ACC112 (cell line): ENCODE measurements at regions not wholly inside any gene's neighbourhood (a gene's known extent, or its start where the extent isn't known, plus 50 kb on each side); places are given as distances from the start of the nearest gene placed in this dataset.

Experiments
- H2AFZ ChIP-seq: fragments of 200-600 bp; sonication (generic); one replicate; pipeline ENCODE4 v1.6.0; 2017; ENCODE audit warnings: antibody characterized with exemption, low read length; ENCODE audit not compliant: unreplicated experiment
- H3K27ac ChIP-seq: fragments of 200-600 bp; sonication (generic); 2 replicates; pipeline ENCODE4 v1.5.1; 2014; ENCODE audit warnings: low read depth, mild to moderate bottlenecking, antibody characterized with exemption, low read length, moderate library complexity
- H3K27me3 ChIP-seq: fragments of 200-600 bp; sonication (generic); 2 replicates; pipeline ENCODE4 v1.6.1; 2014; ENCODE audit warnings: mild to moderate bottlenecking, antibody characterized with exemption, low read length, moderate library complexity, mixed read lengths; ENCODE audit not compliant: insufficient read depth
- H3K36me3 ChIP-seq: fragments of 200-600 bp; sonication (generic); 2 replicates; pipeline ENCODE4 v1.6.1; 2016; ENCODE audit warnings: mild to moderate bottlenecking, antibody characterized with exemption, low read length, moderate library complexity, mixed read lengths; ENCODE audit not compliant: insufficient read depth
- H3K4me1 ChIP-seq: fragments of 200-600 bp; sonication (generic); one replicate; pipeline ENCODE4 v1.6.1; 2016; ENCODE audit warnings: low read length, mixed read lengths; ENCODE audit not compliant: insufficient read depth, unreplicated experiment, control insufficient read depth
- H3K4me3 ChIP-seq: fragments of 200-600 bp; sonication (generic); 2 replicates; pipeline ENCODE4 v1.5.1; 2014; ENCODE audit warnings: mild to moderate bottlenecking, low read depth, low read length
- H3K79me2 ChIP-seq: fragments of 200-600 bp; sonication (generic); one replicate; pipeline ENCODE4 v1.6.0; 2016; ENCODE audit warnings: low read length; ENCODE audit not compliant: control insufficient read depth, unreplicated experiment, insufficient read depth

GRCh38 chr16:79679334-79679733 is 78.8 kb upstream of the MAF start:
- Histone ChIP-seq H3K36me3 (no peaks in the 10 kb centered on the region), H3K79me2 (no peaks in the 10 kb centered on the region), H2AFZ (no peak overlapping the region), H3K27me3 (no peaks in the 10 kb centered on the region), H3K4me3 (no peak overlapping the region), H3K4me1 (no peaks in the 10 kb centered on the region), H3K27ac (no peak overlapping the region)

- H3K27ac ChIP-seq: no peak overlapping the region
- H3K4me1 ChIP-seq: no peaks in the 10 kb centered on the region
- H2AFZ ChIP-seq: no peak overlapping the region
- H3K27me3 ChIP-seq: no peaks in the 10 kb centered on the region
- H3K4me3 ChIP-seq: no peak overlapping the region
- no peaks in the 10 kb centered on the region for H3K79me2 ChIP-seq
- H3K36me3 ChIP-seq: no peaks in the 10 kb centered on the region
Observed at GRCh38 chr16:79677799-79678530, 77.4 kb upstream of the MAF start.

- no peaks in the 10 kb centered on the region for H3K79me2 ChIP-seq
- no peak overlapping the region for H2AFZ ChIP-seq
- H3K27ac ChIP-seq: no peak overlapping the region
- H3K27me3 ChIP-seq: no peaks in the 10 kb centered on the region
- no peaks in the 10 kb centered on the region for H3K36me3 ChIP-seq
- H3K4me1 ChIP-seq: no peaks in the 10 kb centered on the region
- H3K4me3 ChIP-seq: no peak overlapping the region
Observed at GRCh38 chr16:79673635-79674034, 73.1 kb upstream of the MAF start.

- H3K4me1 ChIP-seq: no peaks in the 10 kb centered on the region
- H2AFZ ChIP-seq: no peak overlapping the region
- no peaks in the 10 kb centered on the region for H3K27me3 ChIP-seq
- H3K36me3 ChIP-seq: no peaks in the 10 kb centered on the region
- H3K27ac ChIP-seq: no peak overlapping the region
- no peak overlapping the region for H3K4me3 ChIP-seq
- H3K79me2 ChIP-seq: no peaks in the 10 kb centered on the region
Observed at GRCh38 chr16:79672524-79672923, 72.0 kb upstream of the MAF start.

GRCh38 chr16:79668502-79668901 is 68.0 kb upstream of the MAF start:
- H3K27ac ChIP-seq: no peak overlapping the region
- no peaks in the 10 kb centered on the region for H3K36me3 ChIP-seq
- no peaks in the 10 kb centered on the region for H3K27me3 ChIP-seq
- H3K79me2 ChIP-seq: no peaks in the 10 kb centered on the region
- no peak overlapping the region for H3K4me3 ChIP-seq
- H3K4me1 ChIP-seq: no peaks in the 10 kb centered on the region
- no peak overlapping the region for H2AFZ ChIP-seq

- no peak overlapping the region for H2AFZ ChIP-seq
Observed at GRCh38 chr16:79665970-79666369, 65.4 kb upstream of the MAF start.

GRCh38 chr16:79664407-79664806 is 63.9 kb upstream of the MAF start:
- Histone ChIP-seq H3K4me1 (no peaks in the 10 kb centered on the region), H3K4me3 (no peak overlapping the region), H3K36me3 (no peaks in the 10 kb centered on the region), H3K27me3 (no peaks in the 10 kb centered on the region), H3K79me2 (no peaks in the 10 kb centered on the region), H3K27ac (no peak overlapping the region), H2AFZ (no peak overlapping the region)

More at GRCh38 chr16:79665970-79666369, 65.4 kb upstream of the MAF start:
- H3K79me2 ChIP-seq: no peaks in the 10 kb centered on the region
- H3K27me3 ChIP-seq: no peaks in the 10 kb centered on the region
- no peak overlapping the region for H3K4me3 ChIP-seq
- no peaks in the 10 kb centered on the region for H3K36me3 ChIP-seq
- no peaks in the 10 kb centered on the region for H3K4me1 ChIP-seq
- no peak overlapping the region for H3K27ac ChIP-seq

GRCh38 chr16:79662669-79663313 is 62.3 kb upstream of the MAF start:
- Histone ChIP-seq H2AFZ (no peak overlapping the region), H3K27ac (no peak overlapping the region), H3K79me2 (no peaks in the 10 kb centered on the region), H3K27me3 (no peaks in the 10 kb centered on the region), H3K36me3 (no peaks in the 10 kb centered on the region), H3K4me1 (peaks cover 4% of the 10 kb centered on the region), H3K4me3 (no peak overlapping the region)

GRCh38 chr16:79662122-79662521 is 61.6 kb upstream of the MAF start:
- no peaks in the 10 kb centered on the region for H3K36me3 ChIP-seq

GRCh38 chr16:79661578-79661977 is 61.0 kb upstream of the MAF start:
- H3K4me1 ChIP-seq: peaks cover 4% of the 10 kb centered on the region
- no peak overlapping the region for H3K27ac ChIP-seq
- H3K79me2 ChIP-seq: no peaks in the 10 kb centered on the region
- H3K36me3 ChIP-seq: no peaks in the 10 kb centered on the region
- H2AFZ ChIP-seq: no peak overlapping the region
- no peak overlapping the region for H3K4me3 ChIP-seq
- H3K27me3 ChIP-seq: no peaks in the 10 kb centered on the region

More at GRCh38 chr16:79662122-79662521, 61.6 kb upstream of the MAF start:
- Histone ChIP-seq H3K79me2 (no peaks in the 10 kb centered on the region), H3K27me3 (no peaks in the 10 kb centered on the region), H3K4me3 (no peak overlapping the region), H2AFZ (no peak overlapping the region), H3K4me1 (peaks cover 4% of the 10 kb centered on the region), H3K27ac (no peak overlapping the region)

GRCh38 chr16:79659344-79659743 is 58.8 kb upstream of the MAF start:
- Histone ChIP-seq H3K79me2 (no peaks in the 10 kb centered on the region), H3K36me3 (no peaks in the 10 kb centered on the region), H3K27me3 (no peaks in the 10 kb centered on the region), H2AFZ (no peak overlapping the region), H3K4me1 (peaks cover 4% of the 10 kb centered on the region), H3K4me3 (no peak overlapping the region), H3K27ac (no peak overlapping the region)
